GM23338 (cell line): ENCODE measurements at regions not wholly inside any gene's neighbourhood (a gene's known extent, or its start where the extent isn't known, plus 50 kb on each side); places are given as distances from the start of the nearest gene placed in this dataset.

Experiments
- ATAC-seq: fragments of 200-7000 bp; cut with Tn5 transposase; 3 replicates; pipeline ENCODE4 v1.9.1; 2020
- DNase-seq: peaks from one replicate; pipeline ENCODE4 v3.0.0-alpha.2; 2015; ENCODE audit warnings: low spot score
- H2AFZ ChIP-seq: fragments of 200-600 bp; sonication (generic); 2 replicates; pipeline ENCODE4 v1.8.0; 2016; ENCODE audit warnings: antibody characterized with exemption, mild to moderate bottlenecking, moderate library complexity
- H3F3A ChIP-seq: fragments of 200-600 bp; sonication (generic); replicated peaks from 2 replicates; pipeline ENCODE4 v1.8.0; 2017; ENCODE audit warnings: antibody characterized with exemption, mixed run types, low read depth
- H3K27ac ChIP-seq: fragments of 200-600 bp; sonication (generic); 2 replicates; pipeline ENCODE4 v1.6.1; 2016; ENCODE audit warnings: low read depth
- H3K27me3 ChIP-seq: fragments of 200-600 bp; sonication (generic); 2 replicates; pipeline ENCODE4 v1.8.0; 2016; ENCODE audit warnings: mild to moderate bottlenecking, mixed run types, moderate library complexity; ENCODE audit not compliant: insufficient read depth
- H3K36me3 ChIP-seq: fragments of 200-600 bp; sonication (generic); 2 replicates; pipeline ENCODE4 v1.8.0; 2016; ENCODE audit warnings: mild to moderate bottlenecking; ENCODE audit not compliant: insufficient read depth
- H3K4me1 ChIP-seq: fragments of 200-600 bp; sonication (generic); 2 replicates; pipeline ENCODE4 v1.8.0; 2016; ENCODE audit warnings: mild to moderate bottlenecking, moderate library complexity; ENCODE audit not compliant: insufficient read depth
- H3K4me2 ChIP-seq: fragments of 200-600 bp; sonication (generic); 2 replicates; pipeline ENCODE4 v1.7.1; 2017; ENCODE audit warnings: mixed run types
- H3K4me3 ChIP-seq: fragments of 200-600 bp; sonication (generic); 2 replicates; pipeline ENCODE4 v1.6.1; 2016; ENCODE audit warnings: mixed run types
- H3K79me2 ChIP-seq: fragments of 200-600 bp; sonication (generic); replicated peaks from 2 replicates; pipeline ENCODE4 v1.8.0; 2017; ENCODE audit warnings: mild to moderate bottlenecking; ENCODE audit not compliant: insufficient read depth
- H3K9me2 ChIP-seq: fragments of 200-600 bp; sonication (generic); 2 replicates; pipeline ENCODE4 v1.8.0; 2017; ENCODE audit not compliant: insufficient read depth
- H4K20me1 ChIP-seq: fragments of 200-600 bp; sonication (generic); replicated peaks from 2 replicates; pipeline ENCODE4 v1.8.0; 2017; ENCODE audit warnings: mild to moderate bottlenecking; ENCODE audit not compliant: insufficient read depth
- H3K27ac Mint-ChIP-seq: 2 replicates; pipeline ENCODE4 v1.8.0; 2020; ENCODE audit warnings: inconsistent platforms, mild to moderate bottlenecking, moderate library complexity, mixed read lengths
- H3K27me3 Mint-ChIP-seq: 3 replicates; pipeline ENCODE4 v1.8.0; 2022; ENCODE audit warnings: low read depth, mild to moderate bottlenecking, moderate library complexity, mixed read lengths, inconsistent platforms; ENCODE audit not compliant: insufficient read depth, poor library complexity
- H3K36me3 Mint-ChIP-seq: 3 replicates; pipeline ENCODE4 v1.8.0; 2021; ENCODE audit warnings: low read depth, mild to moderate bottlenecking, inconsistent platforms, moderate library complexity, mixed read lengths
- H3K4me1 Mint-ChIP-seq: 3 replicates; pipeline ENCODE4 v1.8.0; 2020; ENCODE audit warnings: mild to moderate bottlenecking, inconsistent platforms, mixed read lengths
- H3K4me3 Mint-ChIP-seq: 3 replicates; pipeline ENCODE4 v1.8.0; 2021; ENCODE audit warnings: moderate library complexity, mild to moderate bottlenecking, inconsistent platforms, mixed read lengths
- H3K9me3 Mint-ChIP-seq: 3 replicates; pipeline ENCODE4 v1.8.0; 2020; ENCODE audit warnings: moderate library complexity, mild to moderate bottlenecking, inconsistent platforms, mixed read lengths
- CREB1 ChIP-seq: fragments of 250-450 bp; sonication (Bioruptor Pico); IDR thresholded peaks from 2 replicates; pipeline ENCODE4 v1.5.0; 2020; ENCODE audit warnings: low read depth, mild to moderate bottlenecking, moderate library complexity
- EZH2 ChIP-seq: fragments of 200-600 bp; sonication (generic); IDR thresholded peaks from one replicate; pipeline ENCODE4 v1.8.0; 2017; ENCODE audit warnings: antibody characterized with exemption, mild to moderate bottlenecking, low read depth; ENCODE audit not compliant: unreplicated experiment
- EZH2phosphoT487 ChIP-seq: fragments of 200-600 bp; sonication (generic); IDR thresholded peaks from one replicate; pipeline ENCODE4 v1.8.1; 2018; ENCODE audit warnings: antibody characterized with exemption; ENCODE audit not compliant: unreplicated experiment
- JUNB ChIP-seq: IDR thresholded peaks from one replicate; pipeline ENCODE4 v1.6.1; 2016; ENCODE audit warnings: antibody characterized with exemption; ENCODE audit not compliant: unreplicated experiment
- NANOG ChIP-seq: IDR thresholded peaks from 2 replicates; pipeline ENCODE4 v1.6.1; 2016; ENCODE audit warnings: antibody characterized with exemption, borderline replicate concordance
- POLR2AphosphoS5 ChIP-seq: IDR thresholded peaks from 2 replicates; pipeline ENCODE4 v1.6.1; 2016; ENCODE audit warnings: antibody characterized with exemption, low read depth
- REST ChIP-seq: IDR thresholded peaks from one replicate; pipeline ENCODE4 v1.6.1; 2018; ENCODE audit warnings: antibody characterized with exemption; ENCODE audit not compliant: unreplicated experiment
- STAT1 ChIP-seq: IDR thresholded peaks from one replicate; pipeline ENCODE4 v1.6.1; 2016; ENCODE audit warnings: antibody characterized with exemption; ENCODE audit not compliant: unreplicated experiment
- ZNF114 ChIP-seq: fragments of 250-450 bp; sonication (Bioruptor Pico); IDR thresholded peaks from 2 replicates; pipeline ENCODE4 v1.5.0; 2020; ENCODE audit warnings: mild to moderate bottlenecking, moderate library complexity
- ZNF331 ChIP-seq: fragments of 250-450 bp; sonication (Bioruptor Pico); IDR thresholded peaks from 2 replicates; pipeline ENCODE4 v1.5.0; 2020; ENCODE audit warnings: low read depth, mild to moderate bottlenecking, moderate library complexity
- ZNF462 ChIP-seq: fragments of 250-450 bp; sonication (Bioruptor Pico); IDR thresholded peaks from 2 replicates; pipeline ENCODE4 v1.5.0; 2020; ENCODE audit warnings: mild to moderate bottlenecking, moderate library complexity
- TF ChIP-seq, protein P1 (sequence below): IDR thresholded peaks from 2 replicates; pipeline ENCODE4 v1.6.1; 2016; ENCODE audit warnings: antibody characterized with exemption
- TF ChIP-seq, protein P2 (sequence below), 2 experiments: fragments of 200-600 bp in 1 of 2; sonication (generic) in 1 of 2; conservative IDR thresholded peaks; 2 replicates each; pipeline versions ENCODE4 v1.5.1 to v1.6.1; 2016 to 2017; ENCODE audit warnings: antibody characterized with exemption in 2 of 2, low read depth in 2 of 2, mild to moderate bottlenecking in 2 of 2, moderate library complexity in 1 of 2

- Mint-ChIP-seq H3K27ac (no peak overlapping the region), H3K27me3 (peaks cover 16% of the 10 kb centered on the region), H3K36me3 (0 out of 3 replicates have a peak, but pooled peaks cover 4% of the 10 kb centered on the region), H3K4me1 (peaks cover 19% of the 10 kb centered on the region), H3K4me3 (no peak overlapping the region; the same call in 2 of the 3 replicates), H3K9me3 (peaks cover 12% of the 10 kb centered on the region)
- no peaks in the 10 kb centered on the region for H4K20me1 ChIP-seq
- DNase-seq (no peak), ATAC-seq (peak; percentile 51)
- no peak overlapping the region for H3K27ac ChIP-seq
- TF ChIP-seq, protein P1, sequence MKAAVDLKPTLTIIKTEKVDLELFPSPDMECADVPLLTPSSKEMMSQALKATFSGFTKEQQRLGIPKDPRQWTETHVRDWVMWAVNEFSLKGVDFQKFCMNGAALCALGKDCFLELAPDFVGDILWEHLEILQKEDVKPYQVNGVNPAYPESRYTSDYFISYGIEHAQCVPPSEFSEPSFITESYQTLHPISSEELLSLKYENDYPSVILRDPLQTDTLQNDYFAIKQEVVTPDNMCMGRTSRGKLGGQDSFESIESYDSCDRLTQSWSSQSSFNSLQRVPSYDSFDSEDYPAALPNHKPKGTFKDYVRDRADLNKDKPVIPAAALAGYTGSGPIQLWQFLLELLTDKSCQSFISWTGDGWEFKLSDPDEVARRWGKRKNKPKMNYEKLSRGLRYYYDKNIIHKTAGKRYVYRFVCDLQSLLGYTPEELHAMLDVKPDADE = no peak
- no peak for TF ChIP-seq ZNF331
- TF ChIP-seq CREB1 = no peak
- TF ChIP-seq STAT1 = no peak
- no peak for TF ChIP-seq ZNF114 (CRISPR knock-in tag)
- TF ChIP-seq JUNB = no peak
- no peak for TF ChIP-seq EZH2
- no peak for TF ChIP-seq ZNF462
- TF ChIP-seq POLR2AphosphoS5 = no peak
- no peak for TF ChIP-seq EZH2phosphoT487
- TF ChIP-seq, protein P2, sequence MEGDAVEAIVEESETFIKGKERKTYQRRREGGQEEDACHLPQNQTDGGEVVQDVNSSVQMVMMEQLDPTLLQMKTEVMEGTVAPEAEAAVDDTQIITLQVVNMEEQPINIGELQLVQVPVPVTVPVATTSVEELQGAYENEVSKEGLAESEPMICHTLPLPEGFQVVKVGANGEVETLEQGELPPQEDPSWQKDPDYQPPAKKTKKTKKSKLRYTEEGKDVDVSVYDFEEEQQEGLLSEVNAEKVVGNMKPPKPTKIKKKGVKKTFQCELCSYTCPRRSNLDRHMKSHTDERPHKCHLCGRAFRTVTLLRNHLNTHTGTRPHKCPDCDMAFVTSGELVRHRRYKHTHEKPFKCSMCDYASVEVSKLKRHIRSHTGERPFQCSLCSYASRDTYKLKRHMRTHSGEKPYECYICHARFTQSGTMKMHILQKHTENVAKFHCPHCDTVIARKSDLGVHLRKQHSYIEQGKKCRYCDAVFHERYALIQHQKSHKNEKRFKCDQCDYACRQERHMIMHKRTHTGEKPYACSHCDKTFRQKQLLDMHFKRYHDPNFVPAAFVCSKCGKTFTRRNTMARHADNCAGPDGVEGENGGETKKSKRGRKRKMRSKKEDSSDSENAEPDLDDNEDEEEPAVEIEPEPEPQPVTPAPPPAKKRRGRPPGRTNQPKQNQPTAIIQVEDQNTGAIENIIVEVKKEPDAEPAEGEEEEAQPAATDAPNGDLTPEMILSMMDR (conservative IDR thresholded peaks at IDR 0.05; ENCODE audit: low read depth in 2 of 2) = no peak
- TF ChIP-seq NANOG = no peak
- no peak for TF ChIP-seq REST
- H3K9me2 ChIP-seq = no peaks in the 10 kb centered on the region
- no peaks in the 10 kb centered on the region for H3K27me3 ChIP-seq
- 0 out of 2 replicates have a peak, but pooled peaks cover 4% of the 10 kb centered on the region for H3F3A ChIP-seq
- 0 out of 2 replicates have a peak overlapping the region, but pooled peaks have one; percentile 47 for H2AFZ ChIP-seq
- no peaks in the 10 kb centered on the region for H3K36me3 ChIP-seq
- H3K4me2 ChIP-seq = no peak overlapping the region
- no peak overlapping the region for H3K4me3 ChIP-seq
- no peaks in the 10 kb centered on the region for H3K79me2 ChIP-seq
- no peaks in the 10 kb centered on the region for H3K4me1 ChIP-seq
Observed at GRCh38 chr9:129359916-129360536, 182.0 kb upstream of the IER5L start.
